OCI-LY1 (cell line): ENCODE measurements at regions not wholly inside any gene's neighbourhood (a gene's known extent, or its start where the extent isn't known, plus 50 kb on each side); places are given as distances from the start of the nearest gene placed in this dataset.

Source experiments
- CTCF ChIP-seq: fragments of 200-600 bp; sonication (generic), shearing (Covaris generic); IDR thresholded peaks from 2 replicates; pipeline ENCODE4 v1.5.1; 2017; ENCODE audit warnings: mild to moderate bottlenecking, antibody characterized with exemption, low read length, moderate library complexity, mixed read lengths
- EZH2 ChIP-seq: fragments of 200-600 bp; sonication (generic), shearing (Covaris generic); IDR thresholded peaks from 2 replicates; pipeline ENCODE4 v1.8.0; 2017; ENCODE audit warnings: borderline replicate concordance, mixed run types, mild to moderate bottlenecking, antibody characterized with exemption, low read length, moderate library complexity, mixed read lengths

DNA sequence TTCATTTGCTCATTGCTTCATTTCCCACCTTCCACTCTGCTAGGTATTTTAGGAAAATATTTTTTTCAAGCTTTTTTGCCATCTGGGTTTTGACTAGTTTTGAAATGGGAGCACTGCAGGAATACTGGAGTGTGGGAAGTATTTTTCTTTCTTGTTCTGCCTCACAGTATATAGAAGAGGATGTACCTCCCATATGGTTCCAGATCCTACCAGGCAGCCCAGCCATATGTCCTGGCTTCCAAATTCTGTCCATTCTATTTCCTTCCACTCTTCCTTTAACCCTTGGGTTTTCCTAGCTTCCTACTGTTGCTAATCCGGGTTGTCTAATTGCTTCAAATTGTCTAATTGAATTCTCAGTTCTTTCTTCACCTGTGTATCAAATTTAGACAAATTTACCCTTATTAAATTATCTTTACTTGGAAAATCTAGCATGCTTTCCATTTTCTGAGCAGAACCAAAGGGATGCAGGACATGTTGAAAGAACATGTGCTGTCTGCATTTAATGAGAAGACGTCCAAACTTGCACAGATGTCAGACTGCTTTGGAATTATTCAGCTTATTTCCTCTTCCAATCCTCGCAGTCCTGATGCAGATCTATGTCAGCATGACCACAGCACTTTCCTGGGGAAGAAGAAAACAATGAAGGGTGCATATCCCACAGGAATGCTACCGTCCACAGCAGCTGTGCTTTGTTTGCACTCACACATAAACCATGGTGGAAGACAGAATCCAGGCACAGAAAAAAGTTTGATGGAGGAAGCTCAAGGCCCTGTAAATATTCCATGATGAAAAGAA, 1273.9 kb upstream of the MAP3K7 start:
- TF ChIP-seq CTCF = no peak
- no peak for TF ChIP-seq EZH2
